Vagina (tissue), 2 donors: ENCODE measurements at regions not wholly inside any gene's neighbourhood (a gene's known extent, or its start where the extent isn't known, plus 50 kb on each side); places are given as distances from the start of the nearest gene placed in this dataset.

ENCODE experiments used
- DNase-seq, 2 donors: peaks; one replicate each; pipeline ENCODE4 v3.0.0-alpha.2; 2017; ENCODE audit errors: extremely low spot score in 2 of 2
- H3K27ac ChIP-seq: fragments of 200-600 bp; sonication (generic); one replicate; pipeline ENCODE4 v1.5.1; 2019
- H3K27me3 ChIP-seq: fragments of 200-600 bp; sonication (generic); one replicate; pipeline ENCODE4 v1.5.1; 2019
- H3K36me3 ChIP-seq, 2 donors: fragments of 200-600 bp; sonication (generic); one replicate each; pipeline ENCODE4 v1.5.1; 2017 to 2019
- H3K4me1 ChIP-seq: fragments of 200-600 bp; sonication (generic); one replicate; pipeline ENCODE4 v1.5.1; 2019
- H3K4me3 ChIP-seq, 2 donors: fragments of 200-600 bp; sonication (generic); 1 replicate in 1 of 2; 2 replicates in 1 of 2; pipeline ENCODE4 v1.5.1; 2016 to 2019
- H3K9me3 ChIP-seq: fragments of 200-600 bp; sonication (generic); one replicate; pipeline ENCODE4 v1.5.1; 2019
- CTCF ChIP-seq, 3 experiments: fragments of 450-650 bp in 2 of 3; fragments of 200-600 bp in 1 of 3; sonication (generic) in 1 of 3; IDR thresholded peaks; one replicate each; pipeline ENCODE4 v1.5.1; 2017 to 2019; ENCODE audit warnings: antibody characterized with exemption in 3 of 3, mild to moderate bottlenecking in 2 of 3, moderate library complexity in 2 of 3
- POLR2A ChIP-seq, 2 donors: fragments of 450-650 bp; IDR thresholded peaks; one replicate each; pipeline ENCODE4 v1.6.1; 2017; ENCODE audit warnings: antibody characterized with exemption in 2 of 2, mild to moderate bottlenecking in 2 of 2, moderate library complexity in 2 of 2
- POLR2AphosphoS5 ChIP-seq, 2 donors: sonication (generic); formaldehyde crosslinking; IDR thresholded peaks; one replicate each; pipeline ENCODE4 v1.9.0; 2017; ENCODE audit warnings: antibody characterized with exemption in 2 of 2, mild to moderate bottlenecking in 2 of 2, low read depth in 1 of 2; ENCODE audit not compliant: insufficient read depth in 1 of 2
- intact Hi-C: fragments of 100-400 bp; cut with DNase I; formaldehyde crosslinking; loops from one replicate; pipeline ENCODE4 v1.15.1; 2023

GRCh38 chr2:45256173-45256866 lies 247.1 kb upstream of the SIX2 start:
- no peak overlapping the region for H3K27ac ChIP-seq
- no peak for TF ChIP-seq CTCF (IDR thresholded peaks at IDR 0.05)
- no peak for TF ChIP-seq POLR2A (IDR thresholded peaks at IDR 0.05)
- no peak for TF ChIP-seq POLR2AphosphoS5 (IDR thresholded peaks at IDR 0.05; ENCODE audit: insufficient read depth in 1 of 2, low read depth in 1 of 2)
- H3K36me3 ChIP-seq: no peaks in the 10 kb centered on the region
- H3K9me3 ChIP-seq: no peaks in the 10 kb centered on the region
- peak; percentile 58 to 64 for DNase-seq
- intact Hi-C loops: no loop called here
- H3K4me3 ChIP-seq: no peak overlapping the region
- H3K4me1 ChIP-seq: no peaks in the 10 kb centered on the region
- no peaks in the 10 kb centered on the region for H3K27me3 ChIP-seq

- Histone ChIP-seq H3K27ac (no peak overlapping the region), H3K9me3 (no peaks in the 10 kb centered on the region), H3K4me1 (no peaks in the 10 kb centered on the region), H3K36me3 (no peaks in the 10 kb centered on the region), H3K4me3 (no peak overlapping the region), H3K27me3 (no peaks in the 10 kb centered on the region)
- intact Hi-C loops: no loop called here
- DNase-seq: peak in 1 of 2 donors; percentile 27
- no peak for TF ChIP-seq CTCF (IDR thresholded peaks at IDR 0.05)
- no peak for TF ChIP-seq POLR2AphosphoS5 (IDR thresholded peaks at IDR 0.05; ENCODE audit: insufficient read depth in 1 of 2, low read depth in 1 of 2)
- TF ChIP-seq POLR2A (IDR thresholded peaks at IDR 0.05): no peak
These were observed 246.3 kb upstream of the SIX2 start for GRCh38 chr2:45255563-45255962.

- intact Hi-C loops: no loop called here
- DNase-seq: peak in 1 of 2 donors; percentile 49
- TF ChIP-seq POLR2AphosphoS5 (IDR thresholded peaks at IDR 0.05; ENCODE audit: insufficient read depth in 1 of 2, low read depth in 1 of 2) (no peak), CTCF (IDR thresholded peaks at IDR 0.05) (no peak), POLR2A (IDR thresholded peaks at IDR 0.05) (no peak)
These were observed 244.8 kb upstream of the SIX2 start for GRCh38 chr2:45254025-45254424.

GRCh38 chr2:45253151-45253550 lies 243.9 kb upstream of the SIX2 start:
- Histone ChIP-seq H3K4me1 (no peaks in the 10 kb centered on the region), H3K27ac (no peak overlapping the region), H3K9me3 (no peaks in the 10 kb centered on the region), H3K27me3 (no peaks in the 10 kb centered on the region), H3K4me3 (no peak overlapping the region), H3K36me3 (no peaks in the 10 kb centered on the region)
- DNase-seq: no peak
- TF ChIP-seq POLR2A (IDR thresholded peaks at IDR 0.05) (no peak), CTCF (IDR thresholded peaks at IDR 0.05) (no peak), POLR2AphosphoS5 (IDR thresholded peaks at IDR 0.05; ENCODE audit: insufficient read depth in 1 of 2, low read depth in 1 of 2) (no peak)
- intact Hi-C loops: no loop called here

More at GRCh38 chr2:45254025-45254424, 244.8 kb upstream of the SIX2 start:
- Histone ChIP-seq H3K4me1 (no peaks in the 10 kb centered on the region), H3K36me3 (no peaks in the 10 kb centered on the region), H3K27me3 (no peaks in the 10 kb centered on the region), H3K9me3 (no peaks in the 10 kb centered on the region), H3K27ac (no peak overlapping the region), H3K4me3 (no peak overlapping the region)

- Histone ChIP-seq H3K9me3 (no peaks in the 10 kb centered on the region), H3K4me3 (no peak overlapping the region), H3K4me1 (no peaks in the 10 kb centered on the region), H3K27me3 (no peaks in the 10 kb centered on the region), H3K27ac (no peak overlapping the region), H3K36me3 (no peaks in the 10 kb centered on the region)
- intact Hi-C loops: no loop called here
- DNase-seq: no peak
- no peak for TF ChIP-seq CTCF (IDR thresholded peaks at IDR 0.05)
- no peak for TF ChIP-seq POLR2A (IDR thresholded peaks at IDR 0.05)
- TF ChIP-seq POLR2AphosphoS5 (IDR thresholded peaks at IDR 0.05; ENCODE audit: insufficient read depth in 1 of 2, low read depth in 1 of 2): no peak
These were observed 240.9 kb upstream of the SIX2 start for GRCh38 chr2:45250176-45250575.
